HG02943 (cell line): ENCODE measurements at regions not wholly inside any gene's neighbourhood (a gene's known extent, or its start where the extent isn't known, plus 50 kb on each side); places are given as distances from the start of the nearest gene placed in this dataset.

Experiments
- ATAC-seq: cut with Tn5 transposase; IDR thresholded peaks from one replicate; pipeline ENCODE4 v1.9.1; 2021; ENCODE audit warnings: mild to moderate bottlenecking, low read depth, moderate library complexity; ENCODE audit not compliant: unreplicated experiment

- ATAC-seq: no peak
These were observed 140.0 kb downstream of the ETS2 start for GRCh38 chr21:38945545-38946245.

- ATAC-seq: no peak
These were observed 139.2 kb downstream of the ETS2 start for GRCh38 chr21:38944903-38945302.

GRCh38 chr21:38944402-38944801, 138.7 kb downstream of the ETS2 start:
- no peak for ATAC-seq

GRCh38 chr21:38942748-38943211, 137.1 kb downstream of the ETS2 start:
- no peak for ATAC-seq

GRCh38 chr21:38938769-38939168, 133.0 kb downstream of the ETS2 start:
- no peak for ATAC-seq

GRCh38 chr21:38938343-38938742, 132.6 kb downstream of the ETS2 start:
- ATAC-seq: no peak

GRCh38 chr21:38937844-38938243, 132.1 kb downstream of the ETS2 start:
- ATAC-seq: no peak

- ATAC-seq: no peak
These were observed 131.6 kb downstream of the ETS2 start for GRCh38 chr21:38937286-38937790.

GRCh38 chr21:38936240-38936639, 130.5 kb downstream of the ETS2 start:
- no peak for ATAC-seq

GRCh38 chr21:38933731-38934130, 128.0 kb downstream of the ETS2 start:
- no peak for ATAC-seq

GRCh38 chr21:38931291-38931690, 125.6 kb downstream of the ETS2 start:
- no peak for ATAC-seq

- ATAC-seq: no peak
These were observed 125.1 kb downstream of the ETS2 start for GRCh38 chr21:38930853-38931252.

GRCh38 chr21:38930066-38930465, 124.3 kb downstream of the ETS2 start:
- no peak for ATAC-seq

GRCh38 chr21:38929652-38930051, 123.9 kb downstream of the ETS2 start:
- no peak for ATAC-seq

GRCh38 chr21:38929142-38929541, 123.4 kb downstream of the ETS2 start:
- no peak for ATAC-seq

GRCh38 chr21:38927776-38928175, 122.0 kb downstream of the ETS2 start:
- no peak for ATAC-seq

- no peak for ATAC-seq
These were observed 120.2 kb downstream of the ETS2 start for GRCh38 chr21:38925923-38926322.

- ATAC-seq: no peak
These were observed 119.7 kb downstream of the ETS2 start for GRCh38 chr21:38925478-38925877.

GRCh38 chr21:38924954-38925353, 119.2 kb downstream of the ETS2 start:
- ATAC-seq: no peak

GRCh38 chr21:38923429-38923828, 117.7 kb downstream of the ETS2 start:
- ATAC-seq: no peak

GRCh38 chr21:38922474-38923235, 116.9 kb downstream of the ETS2 start:
- no peak for ATAC-seq
